Epithelial cell of esophagus (primary cell): ENCODE measurements at regions not wholly inside any gene's neighbourhood (a gene's known extent, or its start where the extent isn't known, plus 50 kb on each side); places are given as distances from the start of the nearest gene placed in this dataset.

Source experiments
- DNase-seq: peaks from one replicate; pipeline ENCODE4 v3.0.0; 2010; ENCODE audit warnings: low read depth
- H3K4me3 ChIP-seq: 2 replicates; pipeline ENCODE4 v1.5.1; 2011; ENCODE audit warnings: mild to moderate bottlenecking, low read length, control low read depth
- CTCF ChIP-seq: IDR thresholded peaks from 2 replicates; pipeline ENCODE4 v1.5.1; 2011; ENCODE audit warnings: low read depth, mild to moderate bottlenecking, low read length, control low read depth, inconsistent platforms; ENCODE audit not compliant: insufficient read depth; ENCODE audit errors: missing control alignments

DNA sequence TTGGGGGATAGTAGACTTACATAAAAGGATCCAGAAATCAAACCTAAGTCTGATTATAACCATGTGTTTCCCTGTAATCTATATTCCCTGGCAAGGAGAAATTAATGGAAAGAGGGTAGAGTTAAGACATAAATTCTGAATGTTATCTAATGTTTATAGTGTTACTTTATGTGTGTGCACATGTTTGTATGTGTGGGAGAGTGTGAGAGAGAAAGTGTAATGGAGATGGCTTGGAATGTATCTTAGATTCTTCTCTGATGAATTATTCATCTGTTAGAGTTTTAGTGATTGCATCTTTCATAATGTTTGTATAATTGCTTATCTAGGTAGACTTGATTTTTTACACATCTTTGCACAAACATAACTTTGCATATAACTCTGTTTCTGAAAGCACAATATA lies 490.9 kb downstream of the FLRT2 start:
- no peak for DNase-seq
- TF ChIP-seq CTCF = no peak

DNA sequence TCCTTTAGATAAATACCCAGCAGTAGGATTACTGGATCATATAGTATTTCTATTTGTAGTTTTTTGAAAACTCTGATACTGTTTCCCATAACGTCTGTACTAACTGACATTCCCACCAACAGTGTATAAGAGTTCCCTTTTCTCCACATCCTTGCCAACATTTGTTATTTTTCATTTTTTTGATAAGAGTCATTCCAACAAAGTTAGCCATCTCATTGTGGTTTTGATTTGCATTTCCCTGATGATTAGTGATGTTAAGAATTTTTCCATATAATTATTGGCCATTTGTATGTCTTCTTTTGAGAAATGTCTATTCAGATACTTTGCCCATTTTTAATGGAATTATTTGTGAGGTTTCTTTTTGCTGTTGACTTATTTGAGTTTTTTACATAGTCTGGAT lies 486.0 kb downstream of the FLRT2 start:
- DNase-seq = no peak

More for the DNA sequence above, 490.9 kb downstream of the FLRT2 start:
- H3K4me3 ChIP-seq = no peak overlapping the region

DNA sequence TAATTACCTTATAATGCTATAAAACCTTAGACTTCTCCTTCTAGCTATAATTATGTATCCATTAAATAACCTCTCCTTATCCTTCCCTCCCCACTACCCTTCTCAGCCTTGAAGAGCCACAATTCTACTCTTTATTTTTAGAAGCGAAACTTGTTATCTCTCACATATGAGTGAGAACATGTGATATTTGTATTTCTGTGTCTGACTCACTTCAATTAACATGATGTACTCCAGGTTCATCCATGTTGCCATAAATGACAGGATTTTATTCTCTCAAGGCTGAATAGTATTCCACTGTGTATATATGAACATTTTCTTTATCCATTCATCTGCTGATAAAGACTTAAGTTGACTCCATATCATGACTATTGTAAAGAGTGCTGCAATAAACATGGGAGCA lies 485.6 kb downstream of the FLRT2 start:
- DNase-seq = no peak
- no peak overlapping the region for H3K4me3 ChIP-seq
- no peak for TF ChIP-seq CTCF

More for the DNA sequence above, 486.0 kb downstream of the FLRT2 start:
- no peak overlapping the region for H3K4me3 ChIP-seq
- TF ChIP-seq CTCF = no peak

DNA sequence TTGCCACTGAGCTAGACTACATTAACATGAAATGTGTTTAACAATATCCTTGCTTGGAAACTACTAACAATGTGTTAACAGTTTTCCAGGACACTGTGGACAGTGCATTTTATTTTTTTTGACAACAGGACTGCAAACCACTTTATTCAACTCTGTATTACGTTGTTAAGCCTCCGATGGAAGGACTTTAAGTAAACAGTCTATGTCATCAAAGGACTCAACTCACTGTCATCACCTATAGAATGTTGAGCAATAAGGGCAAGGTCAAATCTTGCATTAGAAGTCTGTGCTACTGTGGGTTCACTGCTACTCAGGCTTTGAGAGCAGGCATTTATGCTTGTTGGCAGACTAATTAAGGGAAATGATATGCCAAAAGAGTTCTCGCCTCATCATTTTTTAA lies 483.7 kb downstream of the FLRT2 start:
- no peak overlapping the region for H3K4me3 ChIP-seq
- peak; percentile 64 for DNase-seq
- no peak for TF ChIP-seq CTCF

- no peak for TF ChIP-seq CTCF
- DNase-seq = no peak
- no peak overlapping the region for H3K4me3 ChIP-seq
Observed at GRCh38 chr14:86012461-86012860, 482.5 kb downstream of the FLRT2 start.

DNA sequence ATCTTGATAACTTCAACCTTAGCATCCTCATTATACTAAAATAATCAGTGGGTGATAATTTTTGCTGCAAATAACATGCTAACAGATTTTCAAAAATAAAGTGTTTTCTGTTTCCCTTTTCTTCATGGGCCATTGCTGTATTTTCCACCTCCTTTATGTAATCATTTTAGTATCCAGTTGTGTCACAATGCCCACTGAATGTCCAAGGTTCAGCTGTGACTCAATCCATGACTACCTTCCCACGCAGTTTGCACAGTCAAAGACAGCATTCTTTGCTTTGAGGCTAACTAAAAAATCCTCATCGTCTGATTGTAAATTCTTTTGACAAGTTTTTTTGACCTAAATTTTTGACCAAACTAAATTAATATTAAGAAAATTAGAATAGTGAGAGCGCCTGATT lies 474.1 kb downstream of the FLRT2 start:
- TF ChIP-seq CTCF = no peak
- peak; percentile 36 for DNase-seq
- no peak overlapping the region for H3K4me3 ChIP-seq

GRCh38 chr14:85996551-85996950 lies 466.6 kb downstream of the FLRT2 start:
- TF ChIP-seq CTCF = no peak
- H3K4me3 ChIP-seq = no peak overlapping the region
- no peak for DNase-seq
